ENCODE measurements at regions not wholly inside any gene's neighbourhood (a gene's known extent, or its start where the extent isn't known, plus 50 kb on each side); places are given as distances from the start of the nearest gene placed in this dataset.
"Not testable (repeated sequence)": the region's sequence is repeated elsewhere in the genome, so short reads cannot be mapped to it uniquely, and the experiment has no call there.

DNA sequence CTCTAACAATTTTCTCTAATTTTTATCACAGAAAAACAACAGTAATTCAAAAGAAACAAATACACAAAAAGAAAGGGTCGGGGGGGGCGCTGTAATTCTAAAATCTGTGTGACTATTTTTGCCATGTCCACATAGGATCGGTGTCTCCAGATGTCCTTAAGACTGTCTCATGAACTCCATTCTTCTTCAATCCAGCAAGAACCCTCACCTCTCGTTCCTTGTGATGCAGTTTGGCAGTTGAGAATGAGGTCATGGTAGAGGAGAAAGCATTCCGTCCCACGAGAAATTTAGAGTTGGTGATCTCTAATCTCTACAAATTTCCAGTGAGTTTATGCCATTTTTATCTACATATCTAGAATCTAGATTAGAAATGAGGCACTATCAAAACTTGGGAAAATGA is 394.7 kb downstream of the TFEC start:
- H3K4me3 Mint-ChIP-seq, result no peak overlapping the region
- H3K27ac Mint-ChIP-seq, result no peak overlapping the region
- no peaks in the 10 kb centered on the region for H3K4me1 Mint-ChIP-seq (ENCODE audit: low read depth)
- H3K27me3 Mint-ChIP-seq, result no peaks in the 10 kb centered on the region
- no peaks in the 10 kb centered on the region for H3K36me3 Mint-ChIP-seq (ENCODE audit: low read depth)
- intact Hi-C loops (cut with micrococcal nuclease), result no loop called here
- no peaks in the 10 kb centered on the region for H3K9me3 Mint-ChIP-seq

DNA sequence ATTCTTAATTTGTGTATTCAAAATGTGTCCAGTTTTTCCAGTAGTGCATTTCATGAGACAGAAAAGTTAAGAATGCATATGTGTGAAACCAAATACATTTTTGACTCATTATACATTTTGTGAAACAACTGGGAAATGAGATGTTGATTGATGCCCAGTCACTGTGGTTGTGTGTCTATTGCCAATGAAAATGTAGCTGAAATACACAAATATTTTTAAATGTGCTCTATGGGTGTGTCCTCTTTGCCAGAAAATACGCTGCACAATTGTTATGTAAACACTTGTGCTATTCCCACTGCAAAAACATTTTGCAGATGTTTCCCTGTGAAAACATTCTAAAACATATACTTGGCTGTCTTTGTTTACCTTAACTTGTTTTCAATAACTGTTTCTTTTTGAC is 395.2 kb downstream of the TFEC start:
- H3K27ac Mint-ChIP-seq, result no peak overlapping the region
- no peaks in the 10 kb centered on the region for H3K4me1 Mint-ChIP-seq (ENCODE audit: low read depth)
- no peaks in the 10 kb centered on the region for H3K27me3 Mint-ChIP-seq
- H3K36me3 Mint-ChIP-seq (ENCODE audit: low read depth), result no peaks in the 10 kb centered on the region
- H3K9me3 Mint-ChIP-seq, result no peaks in the 10 kb centered on the region
- H3K4me3 Mint-ChIP-seq, result no peak overlapping the region
- intact Hi-C loops (cut with micrococcal nuclease), result no loop called here

DNA sequence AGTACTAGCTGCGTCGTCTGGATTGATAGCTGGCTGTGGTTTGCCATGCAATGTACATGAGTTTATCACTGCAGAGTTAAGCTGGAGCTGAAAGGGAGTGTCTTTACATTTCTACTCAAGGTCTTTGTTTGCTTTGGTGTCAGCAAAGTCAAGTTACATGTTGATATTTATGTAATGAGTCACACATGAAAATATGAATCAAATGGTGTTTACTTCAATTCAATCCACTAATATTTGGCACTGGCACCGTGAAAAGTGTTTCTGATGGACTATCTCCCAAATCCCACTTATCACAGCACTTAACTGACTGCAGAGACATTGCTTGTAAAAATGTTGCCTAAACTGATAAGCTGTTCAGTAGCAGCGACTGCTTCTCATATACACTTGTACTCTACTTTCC is 395.9 kb downstream of the TFEC start:
- H3K9me3 Mint-ChIP-seq, result no peaks in the 10 kb centered on the region
- intact Hi-C loops (cut with micrococcal nuclease), result no loop called here
- H3K27me3 Mint-ChIP-seq, result no peaks in the 10 kb centered on the region
- no peaks in the 10 kb centered on the region for H3K4me1 Mint-ChIP-seq (ENCODE audit: low read depth)
- no peak overlapping the region for H3K4me3 Mint-ChIP-seq
- no peak overlapping the region for H3K27ac Mint-ChIP-seq
- no peaks in the 10 kb centered on the region for H3K36me3 Mint-ChIP-seq (ENCODE audit: low read depth)

DNA sequence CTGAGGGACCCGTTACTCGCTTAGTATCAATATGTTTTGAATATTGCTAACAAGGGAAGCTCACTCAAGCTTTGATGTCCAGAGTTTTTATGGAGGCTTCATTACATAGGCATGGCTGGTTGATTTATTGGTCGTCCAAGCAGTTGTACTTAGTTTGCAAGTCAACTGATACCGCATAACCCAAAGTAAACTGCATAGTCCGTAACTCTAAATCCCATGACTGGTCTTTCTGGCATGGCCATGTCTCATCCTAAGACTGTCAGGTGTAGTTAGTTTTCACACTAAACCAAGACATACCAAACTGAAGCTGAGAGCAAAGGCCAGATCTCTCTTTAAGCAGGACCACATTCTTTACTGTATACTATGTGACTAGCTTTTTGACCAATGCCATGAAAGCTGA is 397.9 kb downstream of the TFEC start:
- Mint-ChIP-seq H3K36me3 (ENCODE audit: low read depth) (no peaks in the 10 kb centered on the region), H3K4me1 (ENCODE audit: low read depth) (no peaks in the 10 kb centered on the region), H3K27me3 (no peaks in the 10 kb centered on the region), H3K27ac (no peak overlapping the region), H3K9me3 (no peaks in the 10 kb centered on the region), H3K4me3 (no peak overlapping the region)
- intact Hi-C loops (cut with micrococcal nuclease), result no loop called here

DNA sequence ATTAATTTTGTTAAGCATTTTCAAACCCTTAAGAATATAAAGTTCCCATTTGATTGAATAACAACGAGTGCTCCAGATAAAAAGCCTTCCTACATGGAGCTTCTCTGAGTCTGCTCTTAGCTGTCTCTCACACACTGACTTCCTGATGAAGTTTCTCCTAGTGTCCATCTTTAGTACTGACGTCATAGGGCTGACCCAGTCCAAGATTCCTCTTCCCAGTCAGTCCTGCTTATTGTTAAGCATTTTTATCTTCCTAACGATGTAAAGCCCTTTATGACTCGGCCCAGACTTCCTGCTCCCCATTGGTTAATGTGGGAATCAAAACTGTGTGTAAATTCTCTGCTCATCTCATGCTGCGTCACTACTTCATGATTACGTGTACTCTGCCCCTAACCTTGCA is 398.8 kb downstream of the TFEC start:
- Mint-ChIP-seq H3K9me3 (no peaks in the 10 kb centered on the region), H3K36me3 (ENCODE audit: low read depth) (no peaks in the 10 kb centered on the region), H3K27ac (no peak overlapping the region), H3K4me3 (no peak overlapping the region), H3K4me1 (ENCODE audit: low read depth) (no peaks in the 10 kb centered on the region), H3K27me3 (no peaks in the 10 kb centered on the region)
- intact Hi-C loops (cut with micrococcal nuclease), result no loop called here

DNA sequence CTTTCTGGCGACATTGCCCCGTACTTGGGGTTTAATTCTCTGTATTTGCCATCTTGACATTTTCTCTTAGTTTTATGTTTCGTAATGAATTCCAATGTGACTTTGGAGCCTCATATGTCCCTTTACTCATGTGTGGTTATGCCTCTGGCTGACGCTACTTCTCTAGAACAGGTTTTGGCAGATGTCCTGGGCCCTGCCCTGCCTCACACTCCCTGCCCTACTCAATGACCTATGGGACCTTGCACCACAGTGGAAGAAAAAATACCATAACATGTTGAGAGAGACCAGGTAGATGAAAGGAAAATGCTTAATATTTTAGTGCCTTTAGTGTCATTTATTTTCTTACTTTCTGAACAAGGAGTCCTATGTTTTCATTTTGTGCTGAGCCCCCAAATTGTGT is 400.5 kb downstream of the TFEC start:
- Mint-ChIP-seq H3K36me3 (ENCODE audit: low read depth) (no peaks in the 10 kb centered on the region), H3K9me3 (no peaks in the 10 kb centered on the region), H3K27me3 (no peaks in the 10 kb centered on the region), H3K27ac (no peak overlapping the region), H3K4me1 (ENCODE audit: low read depth) (no peaks in the 10 kb centered on the region), H3K4me3 (no peak overlapping the region)
- intact Hi-C loops (cut with micrococcal nuclease), result no loop called here

DNA sequence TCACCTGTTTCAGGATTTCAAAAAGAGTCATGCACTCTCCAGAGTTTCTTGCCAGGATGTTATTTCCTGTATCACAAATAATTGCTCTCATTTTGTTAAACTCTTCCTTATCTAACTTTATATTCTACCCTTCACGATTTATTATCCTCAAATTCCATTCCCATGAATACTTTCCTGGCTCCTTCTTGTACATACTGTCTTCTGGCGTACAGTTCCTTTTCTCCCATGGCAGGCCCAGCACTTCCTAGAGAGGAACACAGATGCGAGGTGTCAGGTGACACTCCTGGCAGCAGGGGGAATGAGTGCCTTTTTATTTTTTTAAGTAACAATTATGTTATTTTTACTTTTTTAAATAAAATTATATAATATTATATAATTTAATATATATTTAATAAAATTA is 411.9 kb downstream of the TFEC start:
- Mint-ChIP-seq H3K4me3 (no peak overlapping the region), H3K4me1 (ENCODE audit: low read depth) (no peaks in the 10 kb centered on the region), H3K27me3 (no peaks in the 10 kb centered on the region), H3K27ac (no peak overlapping the region), H3K9me3 (no peaks in the 10 kb centered on the region), H3K36me3 (ENCODE audit: low read depth) (no peaks in the 10 kb centered on the region)
- intact Hi-C loops (cut with micrococcal nuclease), result no loop called here

DNA sequence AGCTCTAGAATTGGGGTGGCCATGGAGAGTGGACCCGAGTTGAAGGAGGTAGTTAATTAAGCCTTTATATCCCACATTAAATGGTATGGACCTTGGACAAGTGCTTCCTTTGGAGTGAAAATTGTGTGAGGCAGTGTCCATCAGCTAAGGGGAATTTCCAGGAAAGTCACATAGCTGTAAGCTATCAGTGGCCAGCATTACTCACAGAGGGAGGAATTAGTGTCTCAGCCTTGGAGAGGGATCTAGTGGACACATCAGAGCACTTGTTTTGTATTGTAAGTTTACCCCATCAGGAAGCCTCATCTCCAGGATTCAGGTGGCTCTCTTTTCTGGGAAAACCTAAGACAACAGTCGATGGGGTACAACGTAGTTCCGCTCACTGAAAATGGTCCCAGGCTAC is 416.7 kb downstream of the TFEC start:
- Mint-ChIP-seq H3K4me3 (no peak overlapping the region), H3K9me3 (no peaks in the 10 kb centered on the region), H3K36me3 (ENCODE audit: low read depth) (no peaks in the 10 kb centered on the region), H3K27ac (no peak overlapping the region), H3K27me3 (no peaks in the 10 kb centered on the region), H3K4me1 (ENCODE audit: low read depth) (no peaks in the 10 kb centered on the region)
- intact Hi-C loops (cut with micrococcal nuclease), result no loop called here

DNA sequence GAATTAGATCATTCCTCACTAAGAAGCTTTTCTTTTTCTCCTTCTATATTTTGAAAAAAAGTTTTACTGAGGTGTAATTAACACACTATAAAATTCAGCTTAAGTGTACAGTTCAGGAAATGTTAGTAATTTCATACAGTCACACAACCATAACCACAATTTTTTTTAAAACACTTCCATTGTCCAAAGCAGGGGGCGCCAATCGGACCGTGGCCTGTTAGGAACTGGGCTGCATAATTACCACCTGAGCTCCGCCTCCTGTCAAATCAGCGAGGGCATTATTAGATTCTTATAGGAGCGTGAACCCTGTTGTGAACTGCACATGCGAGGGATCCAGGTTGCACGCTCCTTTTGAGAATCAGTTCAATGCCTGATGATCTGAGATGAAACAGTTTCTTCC is 427.1 kb downstream of the TFEC start:
- Mint-ChIP-seq H3K4me3 (no peak overlapping the region), H3K9me3 (no peaks in the 10 kb centered on the region), H3K4me1 (ENCODE audit: low read depth) (no peaks in the 10 kb centered on the region), H3K36me3 (ENCODE audit: low read depth) (no peaks in the 10 kb centered on the region), H3K27ac (no peak overlapping the region), H3K27me3 (no peaks in the 10 kb centered on the region)
- intact Hi-C loops (cut with micrococcal nuclease), result no loop called here

DNA sequence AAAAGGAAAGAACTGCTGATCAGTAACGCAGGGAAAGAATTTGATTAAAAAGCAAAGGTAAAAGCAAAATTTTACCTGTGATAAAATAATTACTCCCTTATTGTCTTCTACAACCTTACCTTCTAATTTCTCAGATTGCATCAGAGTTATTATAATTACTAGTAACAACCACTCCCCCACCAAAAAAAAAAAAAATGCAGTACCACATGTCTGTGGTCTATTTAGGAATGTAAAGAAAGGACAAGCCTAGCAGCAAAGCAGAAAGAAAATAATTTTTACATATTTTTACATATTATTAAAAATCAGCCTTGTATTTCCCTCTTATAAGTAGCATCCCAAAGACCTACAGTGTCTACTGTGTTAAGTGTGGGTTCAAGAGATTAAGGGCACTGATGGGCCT is 430.4 kb downstream of the TFEC start:
- no peak overlapping the region for H3K27ac Mint-ChIP-seq
- no peak overlapping the region for H3K4me3 Mint-ChIP-seq
- no peaks in the 10 kb centered on the region for H3K27me3 Mint-ChIP-seq
- H3K9me3 Mint-ChIP-seq, result peaks cover 23% of the 10 kb centered on the region
- no peaks in the 10 kb centered on the region for H3K4me1 Mint-ChIP-seq (ENCODE audit: low read depth)
- intact Hi-C loops (cut with micrococcal nuclease), result no loop called here
- no peaks in the 10 kb centered on the region for H3K36me3 Mint-ChIP-seq (ENCODE audit: low read depth)

DNA sequence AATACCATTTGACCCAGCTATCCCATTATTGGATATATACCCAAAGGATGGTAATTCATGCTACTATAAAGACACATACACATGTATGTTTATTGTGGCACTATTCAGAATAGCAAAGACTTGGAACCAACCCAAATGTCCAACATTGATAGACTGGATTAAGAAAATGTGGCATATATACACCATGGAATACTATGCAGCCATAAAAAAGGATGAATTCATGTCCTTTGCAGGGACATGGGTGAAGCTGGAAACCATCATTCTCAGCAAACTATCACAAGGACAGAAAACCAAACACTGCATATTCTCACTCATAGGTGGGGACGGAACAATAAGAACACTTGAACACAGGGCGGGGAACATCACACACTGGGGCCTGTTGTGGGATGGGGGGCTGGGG is 431.4 kb downstream of the TFEC start:
- H3K4me1 Mint-ChIP-seq (ENCODE audit: low read depth); H3K4me3 Mint-ChIP-seq; H3K27ac Mint-ChIP-seq; H3K27me3 Mint-ChIP-seq; intact Hi-C loops (cut with micrococcal nuclease); H3K36me3 Mint-ChIP-seq (ENCODE audit: low read depth): not testable (repeated sequence)
- peaks cover 32% of the 10 kb centered on the region for H3K9me3 Mint-ChIP-seq

DNA sequence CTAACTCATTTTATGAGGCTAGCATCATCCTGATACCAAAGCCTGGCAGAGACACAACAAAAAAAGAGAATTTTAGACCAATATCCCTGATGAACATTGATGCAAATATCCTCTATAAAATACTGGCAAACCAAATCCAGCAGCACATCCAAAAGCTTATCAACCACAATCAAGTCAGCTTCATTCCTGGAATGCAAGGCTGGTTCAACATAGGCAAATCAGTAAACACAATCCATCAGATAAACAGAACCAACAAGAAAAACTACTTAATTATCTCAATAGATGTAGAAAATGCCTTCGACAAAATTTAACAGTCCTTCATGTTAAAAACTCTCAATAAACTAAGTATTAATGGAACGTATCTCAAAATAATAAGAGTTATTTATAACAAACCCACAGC is 433.3 kb downstream of the TFEC start:
- H3K36me3 Mint-ChIP-seq (ENCODE audit: low read depth); intact Hi-C loops (cut with micrococcal nuclease); H3K27ac Mint-ChIP-seq; H3K4me1 Mint-ChIP-seq (ENCODE audit: low read depth); H3K4me3 Mint-ChIP-seq; H3K27me3 Mint-ChIP-seq: not testable (repeated sequence)
- peaks cover 32% of the 10 kb centered on the region for H3K9me3 Mint-ChIP-seq

DNA sequence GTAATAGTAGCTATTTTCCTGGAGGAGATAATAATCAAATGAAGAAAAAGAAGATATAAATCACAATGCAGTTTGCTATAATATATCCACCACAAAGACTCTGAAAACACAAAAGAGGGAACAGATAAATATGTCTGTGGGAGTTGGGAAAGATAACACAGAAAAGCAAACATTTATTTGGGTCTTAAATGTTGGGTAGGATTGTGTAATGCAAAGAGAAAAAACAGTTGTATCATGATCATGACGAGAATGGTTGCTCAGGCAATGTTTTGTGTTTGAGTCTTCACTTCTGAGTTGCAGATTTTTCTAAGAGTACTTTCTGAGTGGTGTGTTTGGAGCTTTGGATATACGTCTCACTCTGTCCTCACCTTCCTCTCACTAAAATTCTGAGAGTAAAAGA is 437.5 kb downstream of the TFEC start:
- no peak overlapping the region for H3K27ac Mint-ChIP-seq
- no peak overlapping the region for H3K4me3 Mint-ChIP-seq
- intact Hi-C loops (cut with micrococcal nuclease), result no loop called here
- no peaks in the 10 kb centered on the region for H3K36me3 Mint-ChIP-seq (ENCODE audit: low read depth)
- no peaks in the 10 kb centered on the region for H3K4me1 Mint-ChIP-seq (ENCODE audit: low read depth)
- peaks cover 30% of the 10 kb centered on the region for H3K9me3 Mint-ChIP-seq
- H3K27me3 Mint-ChIP-seq, result no peaks in the 10 kb centered on the region

DNA sequence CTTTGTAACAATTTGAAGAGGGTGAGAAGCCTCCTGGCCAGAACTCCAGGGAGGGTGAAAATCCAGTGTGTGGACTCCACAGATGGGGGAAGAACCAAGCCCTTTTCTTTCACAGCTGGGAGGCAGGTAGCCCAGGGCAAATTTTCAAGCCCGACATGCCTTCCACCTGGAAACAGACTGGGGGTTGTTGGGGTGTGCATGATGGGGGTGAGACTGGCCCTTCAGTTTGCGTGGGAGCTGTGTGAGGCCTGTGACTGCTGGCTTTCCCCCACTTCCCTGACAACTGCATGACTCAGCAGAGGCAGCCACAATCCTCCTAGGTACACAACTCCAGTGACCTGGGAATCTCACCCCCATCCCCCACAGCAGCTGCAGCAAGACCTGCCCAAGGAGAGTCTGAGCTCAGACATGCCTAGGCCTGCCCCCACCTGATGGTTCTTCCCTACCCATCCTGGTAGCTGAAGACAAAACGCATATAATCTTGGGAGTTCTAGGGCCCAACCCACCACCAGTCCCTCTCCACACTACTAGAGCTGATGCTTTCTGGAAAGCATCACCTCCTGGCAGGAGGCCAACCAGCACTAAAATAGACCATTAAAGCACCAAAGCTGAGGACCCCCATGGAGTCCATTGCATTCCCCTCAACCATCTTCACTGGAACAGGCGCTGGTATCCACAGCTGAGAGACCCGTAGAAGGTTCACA is 445.4 kb downstream of the TFEC start:
- Mint-ChIP-seq H3K36me3 (ENCODE audit: low read depth) (no peaks in the 10 kb centered on the region), H3K27me3 (no peaks in the 10 kb centered on the region), H3K4me1 (ENCODE audit: low read depth) (no peaks in the 10 kb centered on the region)

DNA sequence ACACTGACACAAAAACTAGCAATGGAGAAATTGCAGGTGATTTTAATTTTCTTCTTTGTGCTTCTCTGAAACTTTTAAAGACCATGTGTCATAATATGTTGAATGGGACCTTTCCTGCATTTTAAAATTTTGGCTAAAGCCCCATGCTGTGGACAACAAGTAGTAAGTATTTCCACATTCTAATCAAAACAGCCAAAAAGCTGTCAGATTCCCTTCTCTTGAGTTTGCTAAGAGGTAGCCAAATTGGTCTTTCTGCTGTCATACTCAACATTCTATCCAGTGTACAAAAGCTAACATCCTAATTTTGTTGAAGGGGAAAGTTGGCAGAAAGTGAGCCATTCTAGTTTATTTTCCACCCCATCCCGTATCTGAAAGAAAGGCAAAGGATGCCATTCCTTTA is 447.6 kb downstream of the TFEC start:
- Mint-ChIP-seq H3K4me1 (ENCODE audit: low read depth) (no peaks in the 10 kb centered on the region), H3K4me3 (no peak overlapping the region), H3K9me3 (no peaks in the 10 kb centered on the region), H3K36me3 (ENCODE audit: low read depth) (no peaks in the 10 kb centered on the region), H3K27ac (no peak overlapping the region), H3K27me3 (no peaks in the 10 kb centered on the region)
- intact Hi-C loops (cut with micrococcal nuclease), result no loop called here

More for the DNA sequence above, 445.4 kb downstream of the TFEC start:
- no peak overlapping the region for H3K27ac Mint-ChIP-seq
- intact Hi-C loops (cut with micrococcal nuclease), result no loop called here
- H3K9me3 Mint-ChIP-seq, result no peaks in the 10 kb centered on the region
- no peak overlapping the region for H3K4me3 Mint-ChIP-seq

All from dendritic cell treated with granulocyte-macrophage colony-stimulating factor and Interleukin-4, amounts not matched to agents 40 ng/mL and 50 ng/mL, for 4 days (primary cell).